Mesendoderm (in vitro differentiated cells): ENCODE measurements at regions not wholly inside any gene's neighbourhood (a gene's known extent, or its start where the extent isn't known, plus 50 kb on each side); places are given as distances from the start of the nearest gene placed in this dataset. TPM values are rescaled to one million over a fixed set of nuclear protein-coding genes. Genes with fewer than 3 reads are reported as not detected.
"Not testable (repeated sequence)": the region's sequence is repeated elsewhere in the genome, so short reads cannot be mapped to it uniquely, and the experiment has no call there.

ENCODE experiments used
- DNase-seq: peaks from one replicate; pipeline ENCODE4 v3.0.0; 2013
- H2AK5ac ChIP-seq: 2 replicates; pipeline ENCODE4 v1.6.1; 2013; ENCODE audit warnings: low read length, inconsistent platforms
- H2BK120ac ChIP-seq: 2 replicates; pipeline ENCODE4 v1.6.1; 2013; ENCODE audit warnings: low read depth, mild to moderate bottlenecking, low read length, moderate library complexity, mixed read lengths
- H2BK15ac ChIP-seq: replicated peaks from 2 replicates; pipeline ENCODE4 v1.6.1; 2013; ENCODE audit warnings: low read depth, mild to moderate bottlenecking, moderate library complexity
- H2BK5ac ChIP-seq: 2 replicates; pipeline ENCODE4 v1.6.1; 2013; ENCODE audit warnings: low read length, inconsistent platforms
- H3K18ac ChIP-seq: 2 replicates; pipeline ENCODE4 v1.6.1; 2013; ENCODE audit warnings: mild to moderate bottlenecking, low read length, mixed read lengths
- H3K23ac ChIP-seq: one replicate; pipeline ENCODE4 v1.6.1; 2013; ENCODE audit warnings: low read length
- H3K27ac ChIP-seq: 2 replicates; pipeline ENCODE4 v1.5.1; 2013; ENCODE audit warnings: low read depth, mild to moderate bottlenecking, inconsistent platforms, low read length, moderate library complexity
- H3K27me3 ChIP-seq: 2 replicates; pipeline ENCODE4 v1.6.1; 2013; ENCODE audit warnings: low read length, control low read depth, mild to moderate bottlenecking, inconsistent platforms; ENCODE audit not compliant: insufficient read depth, poor library complexity
- H3K36me3 ChIP-seq: 2 replicates; pipeline ENCODE4 v1.6.1; 2013; ENCODE audit warnings: low read length, inconsistent platforms; ENCODE audit not compliant: control insufficient read depth, insufficient read depth
- H3K4ac ChIP-seq: one replicate; pipeline ENCODE4 v1.6.1; 2013; ENCODE audit warnings: low read depth, mild to moderate bottlenecking, low read length, moderate library complexity
- H3K4me1 ChIP-seq: 2 replicates; pipeline ENCODE4 v1.6.1; 2013; ENCODE audit warnings: low read depth, low read length, inconsistent platforms; ENCODE audit not compliant: control insufficient read depth
- H3K4me2 ChIP-seq: 2 replicates; pipeline ENCODE4 v1.6.1; 2013; ENCODE audit warnings: low read length
- H3K4me3 ChIP-seq: 2 replicates; pipeline ENCODE4 v1.5.1; 2013; ENCODE audit warnings: mild to moderate bottlenecking, low read length
- H3K56ac ChIP-seq: one replicate; pipeline ENCODE4 v1.6.1; 2013; ENCODE audit warnings: low read length
- H3K79me1 ChIP-seq: 2 replicates; pipeline ENCODE4 v1.6.1; 2013; ENCODE audit warnings: low read length, inconsistent platforms
- H3K79me2 ChIP-seq: 2 replicates; pipeline ENCODE4 v1.6.1; 2013; ENCODE audit warnings: mild to moderate bottlenecking, low read length; ENCODE audit not compliant: control insufficient read depth, insufficient read depth
- H3K9ac ChIP-seq: 2 replicates; pipeline ENCODE4 v1.6.1; 2013; ENCODE audit warnings: low read length, inconsistent platforms
- H4K5ac ChIP-seq: one replicate; pipeline ENCODE4 v1.6.1; 2013; ENCODE audit warnings: low read length
- H4K8ac ChIP-seq: one replicate; pipeline ENCODE4 v1.6.1; 2013; ENCODE audit warnings: low read depth, mild to moderate bottlenecking, control low read depth, low read length, moderate library complexity
- WGBS: extraction: QIAGEN DNeasy Blood & Tissue Kit; methylation state at CpG from one replicate; pipeline ENCODE4 v1.1.7; 2013; ENCODE audit warnings: low lambda C conversion rate, missing lambda C conversion rate; ENCODE audit not compliant: insufficient coverage; ENCODE audit errors: extremely low coverage; 5-methylcytosine and 5-hydroxymethylcytosine counted together
- small RNA-seq: library from polyadenylated mRNA; stranded (forward); fragments of <200 nt; extraction: miRNeasy Mini kit (QIAGEN cat#:217004); gene quantifications from one replicate; pipeline ENCODE3, GENCODE V24; 2013; ENCODE audit not compliant: insufficient read depth

DNA sequence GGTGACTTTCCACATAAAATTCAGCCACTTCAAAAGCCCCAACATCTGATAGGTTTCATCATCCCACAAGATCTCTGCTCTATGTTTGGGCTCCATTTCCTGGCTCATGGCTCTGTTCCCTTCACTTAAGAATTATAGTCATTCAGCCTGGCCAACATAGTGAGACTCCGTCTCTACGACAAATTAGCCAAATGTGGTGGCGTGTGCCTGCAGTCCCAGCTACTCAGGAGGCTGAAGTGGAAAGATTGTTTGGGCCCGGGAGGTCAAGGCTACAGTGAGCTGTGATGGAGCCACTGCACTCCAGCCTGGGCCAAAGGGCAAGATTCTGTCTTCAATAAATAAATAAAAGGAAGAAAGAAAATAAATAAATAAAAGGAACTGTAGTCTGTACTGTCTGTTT lies 57.9 kb upstream of the CTSV start:
- Histone ChIP-seq H3K56ac (no peak overlapping the region), H3K4me2 (no peak overlapping the region), H4K8ac (no peak overlapping the region), H3K4me1 (no peaks in the 10 kb centered on the region), H3K27ac (no peak overlapping the region), H3K79me1 (no peaks in the 10 kb centered on the region), H3K23ac (no peak overlapping the region), H3K4me3 (no peak overlapping the region), H2AK5ac (no peak overlapping the region), H3K18ac (no peak overlapping the region), H2BK15ac (no peak overlapping the region), H3K9ac (no peak overlapping the region), H3K27me3 (no peaks in the 10 kb centered on the region), H2BK5ac (no peak overlapping the region), H3K79me2 (no peaks in the 10 kb centered on the region), H4K5ac (no peak overlapping the region), H2BK120ac (no peak overlapping the region), H3K36me3 (no peaks in the 10 kb centered on the region), H3K4ac (no peak overlapping the region)
- no CpG with 5 or more reads among the region's 4 CpGs for WGBS
- no peak for DNase-seq

- no CpG with 5 or more reads among the region's 3 CpGs for WGBS
- peak; percentile 24 for DNase-seq
- not testable (repeated sequence) for H3K27ac ChIP-seq
Measured at GRCh38 chr9:97089361-97089760, 50.4 kb upstream of the CTSV start.

More at GRCh38 chr9:97089361-97089760, 50.4 kb upstream of the CTSV start:
- H3K18ac ChIP-seq, H2BK15ac ChIP-seq, H3K27me3 ChIP-seq, H3K4me3 ChIP-seq, H4K5ac ChIP-seq, H3K79me2 ChIP-seq, H3K4me1 ChIP-seq, H2BK120ac ChIP-seq, H3K23ac ChIP-seq, H3K36me3 ChIP-seq, H3K9ac ChIP-seq, H3K56ac ChIP-seq, H3K4me2 ChIP-seq, H4K8ac ChIP-seq, H2AK5ac ChIP-seq, H3K79me1 ChIP-seq, H3K4ac ChIP-seq, H2BK5ac ChIP-seq: not testable (repeated sequence)

Small RNAs in the stretch of these regions (small RNA-seq; reads per million reads assigned to genes)
- gene RNU6-798P, result not detected
